Esophagus squamous epithelium (tissue), 5 donors: ENCODE measurements at regions not wholly inside any gene's neighbourhood (a gene's known extent, or its start where the extent isn't known, plus 50 kb on each side); places are given as distances from the start of the nearest gene placed in this dataset.

Experiments
- DNase-seq: peaks from one replicate; lab custom pipeline; 2025; lab: John Stamatoyannopoulos, UW
- H3K27ac ChIP-seq, 4 donors: fragments of 200-600 bp; sonication (generic); one replicate each; pipeline ENCODE4 v1.5.1; 2016 to 2019; ENCODE audit warnings: mild to moderate bottlenecking in 1 of 4
- H3K27me3 ChIP-seq, 4 donors: fragments of 200-600 bp; sonication (generic); 1 replicate in 3 of 4; 2 replicates in 1 of 4; pipeline versions ENCODE4 v1.5.1 to v1.6.0; 2017 to 2021; ENCODE audit warnings: antibody characterized with exemption in 1 of 4
- H3K36me3 ChIP-seq, 3 donors: fragments of 200-600 bp; sonication (generic); one replicate each; pipeline ENCODE4 v1.5.1; 2016 to 2019
- H3K4me1 ChIP-seq, 3 donors: fragments of 200-600 bp; sonication (generic); one replicate each; pipeline ENCODE4 v1.5.1; 2017 to 2019
- H3K4me3 ChIP-seq, 4 donors: fragments of 200-600 bp; sonication (generic); 1 replicate in 3 of 4; 2 replicates in 1 of 4; pipeline ENCODE4 v1.5.1; 2016 to 2019; ENCODE audit warnings: mild to moderate bottlenecking in 2 of 4, moderate library complexity in 1 of 4
- H3K9me3 ChIP-seq, 3 donors: fragments of 200-600 bp; sonication (generic); one replicate each; pipeline ENCODE4 v1.5.1; 2016 to 2019
- POLR2A ChIP-seq, 4 donors: fragments of 450-650 bp; IDR thresholded peaks; one replicate each; pipeline ENCODE4 v1.6.1; 2017; ENCODE audit warnings: antibody characterized with exemption in 4 of 4, mild to moderate bottlenecking in 4 of 4, moderate library complexity in 3 of 4
- WGBS, 2 donors: methylation state at CpG; one replicate each; pipeline ENCODE4 v1.1.5; 2018; 5-methylcytosine and 5-hydroxymethylcytosine counted together
- intact Hi-C: fragments of 100-400 bp; cut with DNase I; formaldehyde crosslinking; loops from one replicate; pipeline ENCODE4 v1.15.0; 2022
- TF ChIP-seq, protein P1 (sequence below), 6 experiments: fragments of 450-650 bp in 4 of 6; fragments of 200-600 bp in 2 of 6; sonication (generic) in 2 of 6; IDR thresholded peaks; one replicate each; pipeline ENCODE4 v1.5.1; 2016 to 2019; ENCODE audit warnings: antibody characterized with exemption in 6 of 6, mild to moderate bottlenecking in 4 of 6, moderate library complexity in 4 of 6
- donor health status: DM: yes; HTN: yes; CAD: no.

DNA sequence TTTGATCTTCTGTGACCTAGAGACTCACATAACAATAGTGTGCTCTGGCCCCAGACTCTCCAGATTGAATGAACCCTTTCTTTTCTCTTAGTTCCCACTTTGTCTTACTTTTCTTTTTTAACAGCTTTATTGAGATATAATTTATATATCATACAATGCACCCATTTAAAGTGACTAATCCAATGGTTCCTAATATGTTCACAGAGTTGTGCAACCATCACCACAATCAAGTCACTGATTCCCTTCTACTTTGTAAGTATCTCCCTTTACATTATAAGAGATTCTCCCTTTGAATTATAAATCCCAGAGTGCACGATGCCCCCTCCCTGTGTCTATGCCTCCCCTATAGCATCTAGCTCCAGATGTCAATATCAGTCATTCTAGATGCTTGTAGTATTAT, 172.4 kb downstream of the HINT1 start:
- DNase-seq: no peak
- Histone ChIP-seq H3K4me1 (no peaks in the 10 kb centered on the region), H3K36me3 (no peaks in the 10 kb centered on the region), H3K27me3 (no peaks in the 10 kb centered on the region), H3K9me3 (no peaks in the 10 kb centered on the region), H3K27ac (no peak overlapping the region), H3K4me3 (no peak overlapping the region)
- 43 to 45% methylated on average over 1 of the region's 1 CpG for WGBS, 2 donors
- TF ChIP-seq, protein P1, sequence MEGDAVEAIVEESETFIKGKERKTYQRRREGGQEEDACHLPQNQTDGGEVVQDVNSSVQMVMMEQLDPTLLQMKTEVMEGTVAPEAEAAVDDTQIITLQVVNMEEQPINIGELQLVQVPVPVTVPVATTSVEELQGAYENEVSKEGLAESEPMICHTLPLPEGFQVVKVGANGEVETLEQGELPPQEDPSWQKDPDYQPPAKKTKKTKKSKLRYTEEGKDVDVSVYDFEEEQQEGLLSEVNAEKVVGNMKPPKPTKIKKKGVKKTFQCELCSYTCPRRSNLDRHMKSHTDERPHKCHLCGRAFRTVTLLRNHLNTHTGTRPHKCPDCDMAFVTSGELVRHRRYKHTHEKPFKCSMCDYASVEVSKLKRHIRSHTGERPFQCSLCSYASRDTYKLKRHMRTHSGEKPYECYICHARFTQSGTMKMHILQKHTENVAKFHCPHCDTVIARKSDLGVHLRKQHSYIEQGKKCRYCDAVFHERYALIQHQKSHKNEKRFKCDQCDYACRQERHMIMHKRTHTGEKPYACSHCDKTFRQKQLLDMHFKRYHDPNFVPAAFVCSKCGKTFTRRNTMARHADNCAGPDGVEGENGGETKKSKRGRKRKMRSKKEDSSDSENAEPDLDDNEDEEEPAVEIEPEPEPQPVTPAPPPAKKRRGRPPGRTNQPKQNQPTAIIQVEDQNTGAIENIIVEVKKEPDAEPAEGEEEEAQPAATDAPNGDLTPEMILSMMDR (IDR thresholded peaks at IDR 0.05): no peak
- intact Hi-C loops: no loop called here

GRCh38 chr5:130992095-130992494, 173.0 kb downstream of the HINT1 start:
- Histone ChIP-seq H3K27ac (no peak overlapping the region), H3K4me3 (no peak overlapping the region), H3K27me3 (no peaks in the 10 kb centered on the region), H3K4me1 (no peaks in the 10 kb centered on the region), H3K36me3 (no peaks in the 10 kb centered on the region), H3K9me3 (no peaks in the 10 kb centered on the region)
- no peak for DNase-seq
- WGBS, 2 donors: 24 to 35% methylated on average over 4 of the region's 4 CpGs
- no peak for TF ChIP-seq POLR2A (IDR thresholded peaks at IDR 0.05)
- TF ChIP-seq, protein P1 (IDR thresholded peaks at IDR 0.05): no peak
- intact Hi-C loops: no loop called here

- intact Hi-C loops: no loop called here
- no peak for TF ChIP-seq POLR2A (IDR thresholded peaks at IDR 0.05)
- TF ChIP-seq, protein P1 (IDR thresholded peaks at IDR 0.05): no peak
- DNase-seq: no peak
- no peaks in the 10 kb centered on the region for H3K4me1 ChIP-seq
- no peak overlapping the region for H3K27ac ChIP-seq
- no peaks in the 10 kb centered on the region for H3K36me3 ChIP-seq
- no peaks in the 10 kb centered on the region for H3K9me3 ChIP-seq
- H3K4me3 ChIP-seq: no peak overlapping the region
- H3K27me3 ChIP-seq: no peaks in the 10 kb centered on the region
- 62 to 64% methylated on average over 2 of the region's 2 CpGs for WGBS, 2 donors
These were observed 179.3 kb downstream of the HINT1 start for GRCh38 chr5:130985776-130986175.

DNA sequence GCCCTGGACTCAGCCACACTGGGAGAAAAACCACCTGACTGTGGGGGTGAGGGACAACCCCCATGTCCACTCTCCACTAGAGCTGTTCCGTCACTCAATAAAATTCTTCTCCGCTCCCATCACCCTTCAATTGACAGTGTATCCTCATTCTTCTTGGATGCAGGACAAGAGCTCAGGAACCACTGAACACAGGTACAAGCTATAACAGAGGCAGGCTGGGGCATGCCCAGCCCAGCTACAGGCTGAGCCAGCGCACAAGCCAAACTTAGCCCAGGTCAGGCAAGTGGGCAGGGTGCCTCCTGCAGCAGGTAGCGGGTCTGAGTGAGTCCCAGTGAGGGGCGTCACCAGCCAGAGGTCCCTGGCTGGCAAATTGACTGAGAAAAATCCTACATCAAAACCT, 183.4 kb downstream of the HINT1 start:
- DNase-seq: no peak
- no peaks in the 10 kb centered on the region for H3K4me1 ChIP-seq
- intact Hi-C loops: no loop called here
- H3K9me3 ChIP-seq: no peaks in the 10 kb centered on the region
- H3K27ac ChIP-seq: no peak overlapping the region
- H3K4me3 ChIP-seq: no peak overlapping the region
- WGBS, 2 donors: 73 to 90% methylated on average over 4 to 5 of the region's 5 CpGs
- no peaks in the 10 kb centered on the region for H3K36me3 ChIP-seq
- TF ChIP-seq, protein P1 (IDR thresholded peaks at IDR 0.05): no peak
- no peak for TF ChIP-seq POLR2A (IDR thresholded peaks at IDR 0.05)
- H3K27me3 ChIP-seq: no peaks in the 10 kb centered on the region

GRCh38 chr5:130978475-130978874, 186.6 kb downstream of the HINT1 start:
- H3K36me3 ChIP-seq: no peaks in the 10 kb centered on the region
- H3K4me1 ChIP-seq: no peaks in the 10 kb centered on the region
- WGBS, 2 donors: 50 to 69% methylated on average over 4 of the region's 4 CpGs
- no peak overlapping the region for H3K27ac ChIP-seq
- TF ChIP-seq, protein P1 (IDR thresholded peaks at IDR 0.05): no peak
- TF ChIP-seq POLR2A (IDR thresholded peaks at IDR 0.05): no peak
- intact Hi-C loops: no loop called here
- H3K9me3 ChIP-seq: no peaks in the 10 kb centered on the region
- no peak overlapping the region for H3K4me3 ChIP-seq
- no peaks in the 10 kb centered on the region for H3K27me3 ChIP-seq
- DNase-seq: no peak
